Psoas muscle (tissue), 7 donors: ENCODE measurements at regions not wholly inside any gene's neighbourhood (a gene's known extent, or its start where the extent isn't known, plus 50 kb on each side); places are given as distances from the start of the nearest gene placed in this dataset.

ENCODE experiments used
- ATAC-seq, 4 donors: fragments of 200-7000 bp; cut with Tn5 transposase; one replicate each; pipeline ENCODE4 v1.9.1; 2020; ENCODE audit warnings: moderate library complexity in 3 of 4, mild to moderate bottlenecking in 2 of 4
- DNase-seq, 2 donors: peaks; one replicate each; pipeline ENCODE4 v3.0.0-alpha.2; 2020
- H3K27ac ChIP-seq: fragments of 200-600 bp; one replicate; pipeline ENCODE4 v1.8.0; 2022
- H3K27me3 ChIP-seq, 3 donors: fragments of 200-600 bp in 1 of 3; one replicate each; pipeline versions ENCODE4 v1.6.1 to v1.8.0; 2013 to 2022; ENCODE audit warnings: low read length in 2 of 3, mild to moderate bottlenecking in 2 of 3, moderate library complexity in 1 of 3; ENCODE audit not compliant: insufficient read depth in 3 of 3
- H3K36me3 ChIP-seq, 2 donors: fragments of 200-600 bp in 1 of 2; one replicate each; pipeline versions ENCODE4 v1.6.1 to v1.8.0; 2013 to 2022; ENCODE audit warnings: low read depth in 1 of 2, mild to moderate bottlenecking in 1 of 2, moderate library complexity in 1 of 2; ENCODE audit not compliant: insufficient read depth in 1 of 2
- H3K4me1 ChIP-seq: fragments of 200-600 bp; one replicate; pipeline ENCODE4 v1.8.0; 2022
- H3K4me3 ChIP-seq: fragments of 200-600 bp; one replicate; pipeline ENCODE4 v1.8.0; 2022; ENCODE audit warnings: mild to moderate bottlenecking
- H3K9me3 ChIP-seq: fragments of 200-600 bp; one replicate; pipeline ENCODE4 v1.8.0; 2022
- WGBS, 3 donors: extraction: QIAGEN DNeasy Blood & Tissue Kit; methylation state at CpG; one replicate each; pipeline versions ENCODE4 v1.1.6 to v1.1.7; 2013; 5-methylcytosine and 5-hydroxymethylcytosine counted together
- intact Hi-C, 2 donors: fragments of 100-400 bp; cut with DNase I; formaldehyde crosslinking; loops; one replicate each; pipeline versions ENCODE4 v1.11.0 to v1.14.2; 2022
- TF ChIP-seq, protein P1 (sequence below): fragments of 200-600 bp; IDR thresholded peaks from one replicate; pipeline ENCODE4 v1.8.0; 2022; ENCODE audit warnings: antibody characterized with exemption
- donor health status: healthy with polysubstance abuse.
- donor health status: DM: no; HTN: no; CAD: no; lungs with moderate emphysema.
- donor health status: Bipolar disorder and iron deficiency.
- donor health status: healthy.
- donor health status: DM: yes; HTN: yes; CAD: no.
- donor health status: DM: no; HTN: no; CAD: no.
- donor health status: DM: yes; HTN: yes; CAD: no.

DNA sequence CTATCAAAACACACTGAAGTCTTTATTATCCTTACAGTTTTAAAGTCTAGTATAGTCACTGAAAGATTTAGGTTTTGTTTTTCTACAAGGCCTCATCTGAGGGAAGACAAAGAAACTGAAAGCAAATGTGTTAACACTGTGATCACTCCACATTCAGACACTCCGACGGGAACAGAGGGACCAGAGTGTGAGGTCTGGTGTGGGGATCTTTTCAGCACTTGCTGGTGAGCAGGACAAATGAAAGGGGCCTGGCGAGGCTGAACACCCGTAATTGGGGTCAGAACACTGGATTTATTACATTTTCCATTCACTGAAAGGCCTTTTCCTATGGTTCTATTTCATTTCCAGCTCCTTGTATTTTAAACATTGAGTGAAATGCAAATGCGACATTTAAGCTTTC, 910.5 kb downstream of the CDH11 start:
- no peak overlapping the region for H3K4me3 ChIP-seq
- DNase-seq, result no peak
- 79 to 84% (median 80%) methylated on average over 5 of the region's 5 CpGs for WGBS, 3 donors
- H3K9me3 ChIP-seq, result no peaks in the 10 kb centered on the region
- TF ChIP-seq, protein P1, sequence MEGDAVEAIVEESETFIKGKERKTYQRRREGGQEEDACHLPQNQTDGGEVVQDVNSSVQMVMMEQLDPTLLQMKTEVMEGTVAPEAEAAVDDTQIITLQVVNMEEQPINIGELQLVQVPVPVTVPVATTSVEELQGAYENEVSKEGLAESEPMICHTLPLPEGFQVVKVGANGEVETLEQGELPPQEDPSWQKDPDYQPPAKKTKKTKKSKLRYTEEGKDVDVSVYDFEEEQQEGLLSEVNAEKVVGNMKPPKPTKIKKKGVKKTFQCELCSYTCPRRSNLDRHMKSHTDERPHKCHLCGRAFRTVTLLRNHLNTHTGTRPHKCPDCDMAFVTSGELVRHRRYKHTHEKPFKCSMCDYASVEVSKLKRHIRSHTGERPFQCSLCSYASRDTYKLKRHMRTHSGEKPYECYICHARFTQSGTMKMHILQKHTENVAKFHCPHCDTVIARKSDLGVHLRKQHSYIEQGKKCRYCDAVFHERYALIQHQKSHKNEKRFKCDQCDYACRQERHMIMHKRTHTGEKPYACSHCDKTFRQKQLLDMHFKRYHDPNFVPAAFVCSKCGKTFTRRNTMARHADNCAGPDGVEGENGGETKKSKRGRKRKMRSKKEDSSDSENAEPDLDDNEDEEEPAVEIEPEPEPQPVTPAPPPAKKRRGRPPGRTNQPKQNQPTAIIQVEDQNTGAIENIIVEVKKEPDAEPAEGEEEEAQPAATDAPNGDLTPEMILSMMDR, result no peak
- intact Hi-C loops, result no loop called here
- H3K4me1 ChIP-seq, result no peaks in the 10 kb centered on the region
- no peak for ATAC-seq
- H3K27me3 ChIP-seq, result no peaks in the 10 kb centered on the region
- no peak overlapping the region for H3K27ac ChIP-seq
- no peaks in the 10 kb centered on the region for H3K36me3 ChIP-seq

DNA sequence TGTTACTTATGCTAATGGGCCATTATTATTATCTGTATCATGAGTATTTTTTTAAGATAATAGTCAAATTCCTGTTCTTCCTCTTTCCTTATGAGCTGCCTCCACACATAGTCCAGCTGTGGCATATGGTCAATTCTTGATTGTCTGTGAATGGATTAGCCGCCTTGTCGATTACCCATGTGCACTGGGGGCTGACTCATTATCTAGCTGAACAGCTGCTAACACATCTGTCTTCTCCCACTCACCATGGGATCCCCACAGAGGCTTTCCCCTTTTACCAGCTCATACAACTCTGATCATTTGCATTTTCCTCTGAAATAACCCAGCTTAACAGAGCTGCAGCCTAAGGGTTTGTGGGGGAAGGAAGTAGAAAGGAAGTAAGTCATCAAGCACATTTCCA, 915.0 kb downstream of the CDH11 start:
- no peaks in the 10 kb centered on the region for H3K4me1 ChIP-seq
- no peaks in the 10 kb centered on the region for H3K36me3 ChIP-seq
- TF ChIP-seq, protein P1, result no peak
- ATAC-seq (no peak), DNase-seq (no peak)
- no peak overlapping the region for H3K4me3 ChIP-seq
- 37 to 43% (median 38%) methylated on average over 2 of the region's 2 CpGs for WGBS, 3 donors
- H3K27ac ChIP-seq, result no peak overlapping the region
- intact Hi-C loops, result no loop called here
- no peaks in the 10 kb centered on the region for H3K27me3 ChIP-seq
- H3K9me3 ChIP-seq, result no peaks in the 10 kb centered on the region

- ATAC-seq (no peak), DNase-seq (no peak)
- H3K36me3 ChIP-seq, result no peaks in the 10 kb centered on the region
- H3K4me1 ChIP-seq, result no peaks in the 10 kb centered on the region
- no peak overlapping the region for H3K4me3 ChIP-seq
- H3K27ac ChIP-seq, result no peak overlapping the region
- TF ChIP-seq, protein P1, result no peak
- intact Hi-C loops, result no loop called here
- H3K9me3 ChIP-seq, result no peaks in the 10 kb centered on the region
- no peaks in the 10 kb centered on the region for H3K27me3 ChIP-seq
- 73 to 81% (median 81%) methylated on average over 4 of the region's 4 CpGs for WGBS, 3 donors
Measured at GRCh38 chr16:64203126-64203525, 918.7 kb downstream of the CDH11 start.

DNA sequence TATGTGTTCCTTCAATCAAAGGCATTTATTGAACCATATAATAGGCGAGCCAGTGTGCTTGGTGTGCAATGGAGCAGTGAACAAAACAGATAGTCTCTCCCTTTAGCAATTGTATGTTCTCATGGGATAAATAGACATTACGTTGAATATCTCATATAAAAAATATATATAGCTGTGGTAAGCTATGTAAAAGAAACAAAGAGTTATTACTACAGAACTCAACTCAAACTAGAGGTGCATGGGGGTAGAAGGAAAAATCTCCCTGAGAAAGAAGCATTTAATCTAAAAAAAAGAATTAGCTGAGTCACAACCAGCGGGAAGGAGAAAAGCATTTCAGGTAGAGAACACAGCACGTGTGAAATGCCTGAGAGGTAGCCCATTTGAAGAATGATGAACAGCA, 919.3 kb downstream of the CDH11 start:
- intact Hi-C loops, result no loop called here
- TF ChIP-seq, protein P1, result no peak
- Histone ChIP-seq H3K4me3 (no peak overlapping the region), H3K27ac (no peak overlapping the region), H3K27me3 (no peaks in the 10 kb centered on the region), H3K9me3 (no peaks in the 10 kb centered on the region), H3K36me3 (no peaks in the 10 kb centered on the region), H3K4me1 (no peaks in the 10 kb centered on the region)
- DNase-seq (no peak), ATAC-seq (no peak)
- WGBS, 3 donors, result 79 to 88% (median 80%) methylated on average over 4 of the region's 4 CpGs

GRCh38 chr16:64196444-64196843, 925.4 kb downstream of the CDH11 start:
- Histone ChIP-seq H3K27me3 (no peaks in the 10 kb centered on the region), H3K9me3 (no peaks in the 10 kb centered on the region), H3K4me1 (no peaks in the 10 kb centered on the region), H3K36me3 (no peaks in the 10 kb centered on the region), H3K4me3 (no peak overlapping the region), H3K27ac (no peak overlapping the region)
- DNase-seq, result no peak
- no peak for ATAC-seq
- intact Hi-C loops, result no loop called here
- TF ChIP-seq, protein P1, result no peak
- WGBS, 3 donors, result 55 to 66% (median 63%) methylated on average over 1 of the region's 1 CpG
